MCF 10A (cell line): ENCODE measurements at regions not wholly inside any gene's neighbourhood (a gene's known extent, or its start where the extent isn't known, plus 50 kb on each side); places are given as distances from the start of the nearest gene placed in this dataset.

Experiments
- BruUV-seq: library from RNA; stranded (reverse); fragments of 400-500 nt; replicated peaks from 2 replicates; lab custom pipeline; 2021; lab: Mats Ljungman, UMichigan
- CTCF ChIA-PET: fragments of 300-600 bp; sonication (Branson Sonifier 250); formaldehyde crosslinking; extraction: SDS; loops from one replicate; lab custom pipeline; 2021; ENCODE audit warnings: antibody characterized with exemption, inconsistent platforms; lab: Yijun Ruan, JAX
- POLR2A ChIA-PET: fragments of 300-600, 350-650 bp; sonication (Branson Sonifier 250); formaldehyde crosslinking; extraction: SDS; loops from one replicate; lab custom pipeline; 2020; ENCODE audit warnings: antibody characterized with exemption, inconsistent platforms; lab: Yijun Ruan, JAX
- DNase-seq: peaks from one replicate; pipeline ENCODE4 v3.0.0-alpha.2; 2018; ENCODE audit not compliant: unreplicated experiment
- H3K27ac Mint-ChIP-seq: one replicate; pipeline ENCODE4 v1.8.0; 2022; ENCODE audit warnings: mild to moderate bottlenecking, low read depth, mixed read lengths; ENCODE audit not compliant: unreplicated experiment
- H3K27me3 Mint-ChIP-seq: one replicate; pipeline ENCODE4 v1.8.0; 2022; ENCODE audit warnings: mixed read lengths; ENCODE audit not compliant: insufficient read depth, unreplicated experiment
- H3K36me3 Mint-ChIP-seq: one replicate; pipeline ENCODE4 v1.8.0; 2022; ENCODE audit warnings: mild to moderate bottlenecking, moderate library complexity, mixed read lengths; ENCODE audit not compliant: insufficient read depth, unreplicated experiment
- H3K4me1 Mint-ChIP-seq: one replicate; pipeline ENCODE4 v1.8.0; 2022; ENCODE audit warnings: mixed read lengths; ENCODE audit not compliant: insufficient read depth, unreplicated experiment
- H3K4me3 Mint-ChIP-seq: one replicate; pipeline ENCODE4 v1.8.0; 2022; ENCODE audit warnings: mild to moderate bottlenecking, moderate library complexity, mixed read lengths; ENCODE audit not compliant: unreplicated experiment
- H3K9me3 Mint-ChIP-seq: one replicate; pipeline ENCODE4 v1.8.0; 2022; ENCODE audit warnings: mixed read lengths; ENCODE audit not compliant: unreplicated experiment
- intact Hi-C: fragments of 100-400 bp; cut with micrococcal nuclease; formaldehyde crosslinking; loops from 2 replicates; pipeline ENCODE4 v1.14.1; 2022
- TF ChIP-seq, protein P1 (sequence below): fragments of 200-600 bp; IDR thresholded peaks from one replicate; pipeline ENCODE4 v1.8.0; 2022; ENCODE audit warnings: antibody characterized with exemption, mild to moderate bottlenecking; ENCODE audit not compliant: unreplicated experiment

DNA sequence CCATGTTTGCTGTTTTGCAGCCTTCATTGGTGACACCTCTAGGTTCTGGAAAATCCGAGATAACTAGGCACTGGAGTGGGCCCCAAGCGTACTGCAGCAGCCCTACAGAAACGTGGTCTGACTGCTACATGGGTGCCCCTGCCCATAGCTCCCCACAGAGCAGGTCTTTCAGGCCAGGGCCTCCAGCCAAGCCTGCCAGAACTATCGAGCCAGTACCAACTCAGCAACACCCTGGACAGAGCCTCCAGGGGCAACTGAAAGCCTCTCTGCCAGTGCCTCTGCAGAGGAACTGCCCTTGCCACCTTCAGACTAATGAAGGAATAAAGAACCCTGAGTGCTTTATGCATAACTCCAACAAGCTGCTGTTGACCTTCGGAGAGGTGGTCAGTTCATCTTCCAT lies 111.1 kb upstream of the PPP3CA start:
- intact Hi-C loops, result no loop called here
- POLR2A ChIA-PET, result no interaction called here
- no peaks in the 10 kb centered on the region for H3K36me3 Mint-ChIP-seq
- DNase-seq, result no peak
- H3K4me3 Mint-ChIP-seq, result no peak overlapping the region
- no peak overlapping the region for H3K27ac Mint-ChIP-seq
- H3K9me3 Mint-ChIP-seq, result peaks cover 8% of the 10 kb centered on the region
- CTCF ChIA-PET, result interaction anchor here (0.5 to 0.7 kb wide), 3 partner anchors 22 to 752 kb away, joined by 3 to 4 read pairs (median 3); no protein-coding TSS in a partner anchor
- no peaks in the 10 kb centered on the region for H3K27me3 Mint-ChIP-seq
- TF ChIP-seq, protein P1, sequence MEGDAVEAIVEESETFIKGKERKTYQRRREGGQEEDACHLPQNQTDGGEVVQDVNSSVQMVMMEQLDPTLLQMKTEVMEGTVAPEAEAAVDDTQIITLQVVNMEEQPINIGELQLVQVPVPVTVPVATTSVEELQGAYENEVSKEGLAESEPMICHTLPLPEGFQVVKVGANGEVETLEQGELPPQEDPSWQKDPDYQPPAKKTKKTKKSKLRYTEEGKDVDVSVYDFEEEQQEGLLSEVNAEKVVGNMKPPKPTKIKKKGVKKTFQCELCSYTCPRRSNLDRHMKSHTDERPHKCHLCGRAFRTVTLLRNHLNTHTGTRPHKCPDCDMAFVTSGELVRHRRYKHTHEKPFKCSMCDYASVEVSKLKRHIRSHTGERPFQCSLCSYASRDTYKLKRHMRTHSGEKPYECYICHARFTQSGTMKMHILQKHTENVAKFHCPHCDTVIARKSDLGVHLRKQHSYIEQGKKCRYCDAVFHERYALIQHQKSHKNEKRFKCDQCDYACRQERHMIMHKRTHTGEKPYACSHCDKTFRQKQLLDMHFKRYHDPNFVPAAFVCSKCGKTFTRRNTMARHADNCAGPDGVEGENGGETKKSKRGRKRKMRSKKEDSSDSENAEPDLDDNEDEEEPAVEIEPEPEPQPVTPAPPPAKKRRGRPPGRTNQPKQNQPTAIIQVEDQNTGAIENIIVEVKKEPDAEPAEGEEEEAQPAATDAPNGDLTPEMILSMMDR, result no peak
- H3K4me1 Mint-ChIP-seq, result no peaks in the 10 kb centered on the region
- no TSS peak for BruUV-seq

- CTCF ChIA-PET, result interaction anchor here (0.6 to 0.8 kb wide), 2 partner anchors 18 to 264 kb away, joined by 3 to 4 read pairs; no protein-coding TSS in a partner anchor
- no TSS peak for BruUV-seq
- POLR2A ChIA-PET, result no interaction called here
Observed at GRCh38 chr4:101451086-101451485, 103.8 kb upstream of the PPP3CA start.

DNA sequence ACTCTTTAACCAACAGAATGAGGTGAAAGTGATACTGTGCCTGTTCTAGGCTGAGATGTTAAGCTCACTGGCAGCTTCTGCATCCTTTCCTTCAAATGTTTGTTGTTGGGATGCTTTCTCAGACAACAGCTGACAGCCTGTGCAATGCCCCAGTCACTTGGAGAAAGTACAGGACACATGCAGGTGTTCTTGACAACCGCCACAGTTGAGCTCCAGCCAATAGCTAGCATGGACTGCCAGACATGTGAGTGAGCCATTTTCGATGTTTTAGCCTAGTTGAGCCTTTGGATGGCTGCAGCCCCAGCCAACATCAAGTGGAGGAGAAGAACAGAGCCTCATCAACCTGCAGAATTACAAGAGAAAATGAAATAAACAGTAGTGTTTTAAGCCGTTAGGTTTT lies 94.1 kb upstream of the PPP3CA start:
- no peaks in the 10 kb centered on the region for H3K9me3 Mint-ChIP-seq
- H3K4me1 Mint-ChIP-seq, result no peaks in the 10 kb centered on the region
- no peak overlapping the region for H3K27ac Mint-ChIP-seq
- no peak overlapping the region for H3K4me3 Mint-ChIP-seq
- H3K27me3 Mint-ChIP-seq, result no peaks in the 10 kb centered on the region
- no peaks in the 10 kb centered on the region for H3K36me3 Mint-ChIP-seq
- TF ChIP-seq, protein P1, result no peak
- no peak for DNase-seq
- CTCF ChIA-PET, result interaction anchor here (1.1 kb wide), 1 partner anchor 15 kb away, joined by 3 read pairs; no protein-coding TSS in a partner anchor
- POLR2A ChIA-PET, result no interaction called here
- intact Hi-C loops, result no loop called here
- BruUV-seq, result no TSS peak

More at GRCh38 chr4:101451086-101451485, 103.8 kb upstream of the PPP3CA start:
- no peak for DNase-seq
- H3K9me3 Mint-ChIP-seq, result no peaks in the 10 kb centered on the region
- TF ChIP-seq, protein P1, result no peak
- intact Hi-C loops, result no loop called here
- no peak overlapping the region for H3K4me3 Mint-ChIP-seq
- no peak overlapping the region for H3K27ac Mint-ChIP-seq
- no peaks in the 10 kb centered on the region for H3K4me1 Mint-ChIP-seq
- peaks cover 5% of the 10 kb centered on the region for H3K36me3 Mint-ChIP-seq
- H3K27me3 Mint-ChIP-seq, result no peaks in the 10 kb centered on the region

- intact Hi-C loops, result no loop called here
- no peaks in the 10 kb centered on the region for H3K27me3 Mint-ChIP-seq
- no TSS peak for BruUV-seq
- no peaks in the 10 kb centered on the region for H3K36me3 Mint-ChIP-seq
- H3K9me3 Mint-ChIP-seq, result no peaks in the 10 kb centered on the region
- H3K27ac Mint-ChIP-seq, result no peak overlapping the region
- TF ChIP-seq, protein P1, result no peak
- ChIA-PET POLR2A (no interaction called here), CTCF (no interaction called here)
- no peak for DNase-seq
- no peaks in the 10 kb centered on the region for H3K4me1 Mint-ChIP-seq
- no peak overlapping the region for H3K4me3 Mint-ChIP-seq
Observed at GRCh38 chr4:101439926-101440325, 92.6 kb upstream of the PPP3CA start.
